Thyroid gland (tissue), 4 donors: ENCODE measurements at regions not wholly inside any gene's neighbourhood (a gene's known extent, or its start where the extent isn't known, plus 50 kb on each side); places are given as distances from the start of the nearest gene placed in this dataset.

Experiments
- CTCF ChIP-seq, 6 experiments: fragments of 200-600 bp in 3 of 6; fragments of 450-650 bp in 3 of 6; sonication (generic) in 3 of 6; IDR thresholded peaks; one replicate each; pipeline ENCODE4 v1.5.1; 2016 to 2019; ENCODE audit warnings: antibody characterized with exemption in 6 of 6, mild to moderate bottlenecking in 2 of 6, inconsistent platforms in 1 of 6, moderate library complexity in 1 of 6
- POLR2A ChIP-seq, 2 donors: fragments of 450-650 bp; IDR thresholded peaks; one replicate each; pipeline ENCODE4 v1.6.1; 2017; ENCODE audit warnings: antibody characterized with exemption in 2 of 2, mild to moderate bottlenecking in 2 of 2, moderate library complexity in 1 of 2

GRCh38 chr5:57947181-57947580 lies 464.6 kb upstream of the ACTBL2 start:
- TF ChIP-seq CTCF (IDR thresholded peaks at IDR 0.05) (no peak), POLR2A (IDR thresholded peaks at IDR 0.05) (no peak)
